Small intestine (tissue), 7 donors: ENCODE measurements at regions not wholly inside any gene's neighbourhood (a gene's known extent, or its start where the extent isn't known, plus 50 kb on each side); places are given as distances from the start of the nearest gene placed in this dataset.

Experiments used
- DNase-seq, 2 donors: peaks; one replicate each; pipeline versions ENCODE4 v3.0.0 to v3.0.0-alpha.2; 2013
- FAIRE-seq: peaks from 2 replicates; lab custom pipeline; 2012; peaks lifted over from hg19 to GRCh38; lab: Jason Lieb, UNC
- H3K27ac ChIP-seq, 3 donors: one replicate each; pipeline ENCODE4 v1.5.1; 2013; ENCODE audit warnings: low read length in 2 of 3, mild to moderate bottlenecking in 2 of 3, control low read depth in 1 of 3, inconsistent platforms in 1 of 3, low read depth in 1 of 3, moderate library complexity in 1 of 3
- H3K27me3 ChIP-seq, 3 donors: one replicate each; pipeline ENCODE4 v1.6.1; 2013; ENCODE audit warnings: low read length in 3 of 3, inconsistent platforms in 1 of 3; ENCODE audit not compliant: control insufficient read depth in 3 of 3, insufficient read depth in 3 of 3
- H3K36me3 ChIP-seq, 3 donors: one replicate each; pipeline ENCODE4 v1.6.1; 2013; ENCODE audit warnings: low read length in 3 of 3, inconsistent platforms in 1 of 3, low read depth in 1 of 3, mild to moderate bottlenecking in 1 of 3, moderate library complexity in 1 of 3; ENCODE audit not compliant: control insufficient read depth in 3 of 3, insufficient read depth in 2 of 3
- H3K4me1 ChIP-seq, 3 donors: one replicate each; pipeline ENCODE4 v1.6.1; 2013; ENCODE audit warnings: low read length in 2 of 3, inconsistent platforms in 1 of 3, low read depth in 1 of 3, mild to moderate bottlenecking in 1 of 3, moderate library complexity in 1 of 3; ENCODE audit not compliant: control insufficient read depth in 3 of 3, insufficient read depth in 2 of 3
- H3K4me3 ChIP-seq, 3 donors: one replicate each; pipeline ENCODE4 v1.5.1; 2013; ENCODE audit warnings: low read length in 3 of 3, control low read depth in 1 of 3, inconsistent platforms in 1 of 3, low read depth in 1 of 3, mild to moderate bottlenecking in 1 of 3, moderate library complexity in 1 of 3
- H3K9me3 ChIP-seq, 2 donors: one replicate each; pipeline ENCODE4 v1.6.1; 2013; ENCODE audit warnings: low read depth in 1 of 2, low read length in 1 of 2; ENCODE audit not compliant: control insufficient read depth in 2 of 2, insufficient read depth in 1 of 2
- WGBS, 3 donors: extraction: QIAGEN DNeasy Blood & Tissue Kit; methylation state at CpG; one replicate each; pipeline ENCODE4 v1.1.7; 2013; 5-methylcytosine and 5-hydroxymethylcytosine counted together
- donor health status: healthy with polysubstance abuse.
- donor health status: control.
- donor health status: control.
- donor health status: Bipolar disorder and iron deficiency.
- donor health status: healthy.

GRCh38 chr6:126788861-126789365, 329.6 kb upstream of the RSPO3 start:
- no peaks in the 10 kb centered on the region for H3K36me3 ChIP-seq
- no peak for FAIRE-seq

GRCh38 chr6:126792340-126793085, 326.0 kb upstream of the RSPO3 start:
- Histone ChIP-seq H3K27ac (no peak overlapping the region), H3K4me1 (no peaks in the 10 kb centered on the region), H3K4me3 (no peak overlapping the region), H3K27me3 (no peaks in the 10 kb centered on the region), H3K9me3 (no peaks in the 10 kb centered on the region), H3K36me3 (no peaks in the 10 kb centered on the region)
- WGBS, 3 donors: 62 to 67% (median 66%) methylated on average over 5 of the region's 5 CpGs
- FAIRE-seq (no peak), DNase-seq (no peak)

More at GRCh38 chr6:126788861-126789365, 329.6 kb upstream of the RSPO3 start:
- no peak overlapping the region for H3K27ac ChIP-seq
- H3K9me3 ChIP-seq: no peaks in the 10 kb centered on the region
- no peak overlapping the region for H3K4me3 ChIP-seq
- DNase-seq: no peak
- H3K27me3 ChIP-seq: no peaks in the 10 kb centered on the region
- H3K4me1 ChIP-seq: no peaks in the 10 kb centered on the region
- WGBS, 3 donors: 63 to 67% (median 65%) methylated on average over 6 of the region's 6 CpGs

GRCh38 chr6:126795161-126795560, 323.3 kb upstream of the RSPO3 start:
- no peaks in the 10 kb centered on the region for H3K4me1 ChIP-seq
- H3K27me3 ChIP-seq: no peaks in the 10 kb centered on the region
- no peaks in the 10 kb centered on the region for H3K36me3 ChIP-seq
- DNase-seq (no peak), FAIRE-seq (no peak)
- no peaks in the 10 kb centered on the region for H3K9me3 ChIP-seq
- H3K27ac ChIP-seq: no peak overlapping the region
- no peak overlapping the region for H3K4me3 ChIP-seq

GRCh38 chr6:126797981-126798380, 320.5 kb upstream of the RSPO3 start:
- H3K36me3 ChIP-seq: no peaks in the 10 kb centered on the region
- no peaks in the 10 kb centered on the region for H3K9me3 ChIP-seq
- H3K4me3 ChIP-seq: no peak overlapping the region
- H3K27me3 ChIP-seq: no peaks in the 10 kb centered on the region
- WGBS, 3 donors: 72 to 81% (median 76%) methylated on average over 2 of the region's 2 CpGs
- no peak for FAIRE-seq
- no peaks in the 10 kb centered on the region for H3K4me1 ChIP-seq
- H3K27ac ChIP-seq: no peak overlapping the region
- DNase-seq: no peak

- FAIRE-seq: no peak
- Histone ChIP-seq H3K4me3 (no peak overlapping the region), H3K4me1 (no peaks in the 10 kb centered on the region), H3K27me3 (peaks cover 0 to 2% (median 0%) of the 10 kb centered on the region in 3 donors), H3K27ac (no peak overlapping the region), H3K36me3 (no peaks in the 10 kb centered on the region), H3K9me3 (no peaks in the 10 kb centered on the region)
- 53 to 65% (median 59%) methylated on average over 3 of the region's 3 CpGs for WGBS, 3 donors
- DNase-seq: no peak
Measured at GRCh38 chr6:126803769-126804168, 314.7 kb upstream of the RSPO3 start.

GRCh38 chr6:126804332-126805064, 314.0 kb upstream of the RSPO3 start:
- Histone ChIP-seq H3K9me3 (no peaks in the 10 kb centered on the region), H3K27ac (no peak overlapping the region), H3K36me3 (no peaks in the 10 kb centered on the region), H3K4me1 (no peaks in the 10 kb centered on the region), H3K27me3 (peaks cover 0 to 2% (median 0%) of the 10 kb centered on the region in 3 donors), H3K4me3 (no peak overlapping the region)
- WGBS, 3 donors: 55 to 68% (median 60%) methylated on average over 5 of the region's 5 CpGs
- FAIRE-seq (no peak), DNase-seq (peak; percentile 20 to 36)

GRCh38 chr6:126805861-126806260, 312.6 kb upstream of the RSPO3 start:
- Histone ChIP-seq H3K27ac (no peak overlapping the region), H3K27me3 (peaks cover 0 to 2% (median 0%) of the 10 kb centered on the region in 3 donors), H3K9me3 (no peaks in the 10 kb centered on the region), H3K4me3 (no peak overlapping the region), H3K4me1 (no peaks in the 10 kb centered on the region), H3K36me3 (no peaks in the 10 kb centered on the region)
- no peak for DNase-seq
- FAIRE-seq: no peak
- 33 to 53% (median 36%) methylated on average over 1 of the region's 1 CpG for WGBS, 3 donors

GRCh38 chr6:126807876-126808275, 310.6 kb upstream of the RSPO3 start:
- FAIRE-seq (no peak), DNase-seq (no peak)
- H3K27me3 ChIP-seq: peaks cover 0 to 2% (median 0%) of the 10 kb centered on the region in 3 donors
- 79 to 93% (median 89%) methylated on average over 1 of the region's 1 CpG for WGBS, 3 donors
- H3K9me3 ChIP-seq: no peaks in the 10 kb centered on the region
- no peaks in the 10 kb centered on the region for H3K4me1 ChIP-seq
- no peak overlapping the region for H3K27ac ChIP-seq
- H3K36me3 ChIP-seq: no peaks in the 10 kb centered on the region
- H3K4me3 ChIP-seq: no peak overlapping the region
